Activated naive CD4-positive, alpha-beta T cell treated with anti-CD3 and anti-CD28 coated beads, Interleukin-2, amount 50 U/mL, for 72 hours (primary cell): ENCODE measurements at regions not wholly inside any gene's neighbourhood (a gene's known extent, or its start where the extent isn't known, plus 50 kb on each side); places are given as distances from the start of the nearest gene placed in this dataset.

Source experiments
- ATAC-seq, 2 donors: fragments of 150-1000 bp; cut with Tn5 transposase; 2 replicates each; pipeline ENCODE4 v1.10.0; 2021; ENCODE audit warnings: mild to moderate bottlenecking in 2 of 2, moderate library complexity in 2 of 2
- DNase-seq, 2 donors: peaks; one replicate each; pipeline ENCODE4 v3.0.0; 2021 to 2022; ENCODE audit warnings: low spot score in 2 of 2
- H3K27ac Mint-ChIP-seq, 2 donors: one replicate each; pipeline ENCODE4 v1.8.0; 2022; ENCODE audit warnings: mild to moderate bottlenecking in 2 of 2, mixed read lengths in 2 of 2
- H3K36me3 Mint-ChIP-seq, 2 donors: one replicate each; pipeline ENCODE4 v1.8.0; 2022; ENCODE audit warnings: mixed read lengths in 2 of 2
- H3K9me3 Mint-ChIP-seq, 2 donors: one replicate each; pipeline ENCODE4 v1.8.0; 2022; ENCODE audit warnings: mixed read lengths in 2 of 2

- no peak for ATAC-seq
- no peaks in the 10 kb centered on the region for H3K36me3 Mint-ChIP-seq
- DNase-seq = no peak
- H3K27ac Mint-ChIP-seq = no peak overlapping the region
- peaks cover 0 to 1% of the 10 kb centered on the region in 2 donors for H3K9me3 Mint-ChIP-seq
These were observed 1354.5 kb downstream of the BRD1 start for GRCh38 chr22:48473202-48473601.

- no peak for ATAC-seq
- H3K27ac Mint-ChIP-seq = no peak overlapping the region
- no peak for DNase-seq
- H3K9me3 Mint-ChIP-seq = peaks cover 0 to 2% of the 10 kb centered on the region in 2 donors
- no peaks in the 10 kb centered on the region for H3K36me3 Mint-ChIP-seq
These were observed 1363.4 kb downstream of the BRD1 start for GRCh38 chr22:48464246-48464645.

GRCh38 chr22:48459859-48460823, 1367.5 kb downstream of the BRD1 start:
- H3K9me3 Mint-ChIP-seq = no peaks in the 10 kb centered on the region

GRCh38 chr22:48459259-48459658, 1368.4 kb downstream of the BRD1 start:
- no peaks in the 10 kb centered on the region for H3K9me3 Mint-ChIP-seq
- ATAC-seq (no peak), DNase-seq (no peak)
- no peak overlapping the region for H3K27ac Mint-ChIP-seq
- no peaks in the 10 kb centered on the region for H3K36me3 Mint-ChIP-seq

More at GRCh38 chr22:48459859-48460823, 1367.5 kb downstream of the BRD1 start:
- DNase-seq (no peak), ATAC-seq (no peak)
- H3K27ac Mint-ChIP-seq = no peak overlapping the region
- H3K36me3 Mint-ChIP-seq = no peaks in the 10 kb centered on the region

- H3K9me3 Mint-ChIP-seq = no peaks in the 10 kb centered on the region
These were observed 1371.2 kb downstream of the BRD1 start for GRCh38 chr22:48456449-48456848.

GRCh38 chr22:48453751-48454485, 1373.8 kb downstream of the BRD1 start:
- DNase-seq (no peak), ATAC-seq (no peak)
- Mint-ChIP-seq H3K36me3 (no peaks in the 10 kb centered on the region), H3K27ac (peak overlapping the region in 1 of 2 donors; percentile 67), H3K9me3 (no peaks in the 10 kb centered on the region)

More at GRCh38 chr22:48456449-48456848, 1371.2 kb downstream of the BRD1 start:
- DNase-seq = no peak
- Mint-ChIP-seq H3K36me3 (no peaks in the 10 kb centered on the region), H3K27ac (no peak overlapping the region)
- ATAC-seq = no peak

- Mint-ChIP-seq H3K36me3 (no peaks in the 10 kb centered on the region), H3K9me3 (no peaks in the 10 kb centered on the region), H3K27ac (no peak overlapping the region)
- no peak for DNase-seq
- ATAC-seq = no peak
These were observed 1374.5 kb downstream of the BRD1 start for GRCh38 chr22:48453171-48453570.

- no peak for DNase-seq
- Mint-ChIP-seq H3K9me3 (no peaks in the 10 kb centered on the region), H3K36me3 (no peaks in the 10 kb centered on the region), H3K27ac (no peak overlapping the region)
- ATAC-seq = no peak
These were observed 1374.9 kb downstream of the BRD1 start for GRCh38 chr22:48452766-48453165.

GRCh38 chr22:48451891-48452290, 1375.8 kb downstream of the BRD1 start:
- DNase-seq (no peak), ATAC-seq (no peak)
- Mint-ChIP-seq H3K36me3 (no peaks in the 10 kb centered on the region), H3K27ac (no peak overlapping the region), H3K9me3 (no peaks in the 10 kb centered on the region)

GRCh38 chr22:48450188-48450825, 1377.4 kb downstream of the BRD1 start:
- no peak overlapping the region for H3K27ac Mint-ChIP-seq
- DNase-seq (no peak), ATAC-seq (no peak)
- H3K9me3 Mint-ChIP-seq = no peaks in the 10 kb centered on the region
- H3K36me3 Mint-ChIP-seq = no peaks in the 10 kb centered on the region

GRCh38 chr22:48449466-48450187, 1378.0 kb downstream of the BRD1 start:
- Mint-ChIP-seq H3K27ac (no peak overlapping the region), H3K36me3 (no peaks in the 10 kb centered on the region), H3K9me3 (no peaks in the 10 kb centered on the region)
- ATAC-seq = no peak
- DNase-seq = no peak

- Mint-ChIP-seq H3K36me3 (no peaks in the 10 kb centered on the region), H3K27ac (no peak overlapping the region), H3K9me3 (no peaks in the 10 kb centered on the region)
- no peak for ATAC-seq
- DNase-seq = no peak
These were observed 1378.9 kb downstream of the BRD1 start for GRCh38 chr22:48448821-48449220.

- H3K27ac Mint-ChIP-seq = no peak overlapping the region
- DNase-seq (no peak), ATAC-seq (no peak)
These were observed 1382.4 kb downstream of the BRD1 start for GRCh38 chr22:48445113-48445827.

GRCh38 chr22:48444320-48445112, 1383.2 kb downstream of the BRD1 start:
- ATAC-seq (no peak), DNase-seq (no peak)
- Mint-ChIP-seq H3K9me3 (no peaks in the 10 kb centered on the region), H3K27ac (no peak overlapping the region), H3K36me3 (no peaks in the 10 kb centered on the region)

More at GRCh38 chr22:48445113-48445827, 1382.4 kb downstream of the BRD1 start:
- H3K9me3 Mint-ChIP-seq = no peaks in the 10 kb centered on the region
- no peaks in the 10 kb centered on the region for H3K36me3 Mint-ChIP-seq

GRCh38 chr22:48443680-48444079, 1384.0 kb downstream of the BRD1 start:
- Mint-ChIP-seq H3K9me3 (no peaks in the 10 kb centered on the region), H3K36me3 (no peaks in the 10 kb centered on the region), H3K27ac (no peak overlapping the region)
- no peak for DNase-seq
- no peak for ATAC-seq
